Activated naive CD8-positive, alpha-beta T cell treated with anti-CD3 and anti-CD28 coated beads, Interleukin-2, amount 50 U/mL, for 16 hours (primary cell): ENCODE measurements at regions not wholly inside any gene's neighbourhood (a gene's known extent, or its start where the extent isn't known, plus 50 kb on each side); places are given as distances from the start of the nearest gene placed in this dataset.
"Not testable (repeated sequence)": the region's sequence is repeated elsewhere in the genome, so short reads cannot be mapped to it uniquely, and the experiment has no call there.

ENCODE experiments used
- DNase-seq: peaks from one replicate; pipeline ENCODE4 v3.0.0-alpha.2; 2020; ENCODE audit warnings: low read depth, low spot score

GRCh38 chr12:68984796-68985573, 52.0 kb upstream of the CPM start:
- DNase-seq, result no peak

- DNase-seq, result not testable (repeated sequence)
Observed at GRCh38 chr12:68997526-68997925, 64.6 kb upstream of the CPM start.

GRCh38 chr12:68998041-68998440, 65.1 kb upstream of the CPM start:
- no peak for DNase-seq

DNA sequence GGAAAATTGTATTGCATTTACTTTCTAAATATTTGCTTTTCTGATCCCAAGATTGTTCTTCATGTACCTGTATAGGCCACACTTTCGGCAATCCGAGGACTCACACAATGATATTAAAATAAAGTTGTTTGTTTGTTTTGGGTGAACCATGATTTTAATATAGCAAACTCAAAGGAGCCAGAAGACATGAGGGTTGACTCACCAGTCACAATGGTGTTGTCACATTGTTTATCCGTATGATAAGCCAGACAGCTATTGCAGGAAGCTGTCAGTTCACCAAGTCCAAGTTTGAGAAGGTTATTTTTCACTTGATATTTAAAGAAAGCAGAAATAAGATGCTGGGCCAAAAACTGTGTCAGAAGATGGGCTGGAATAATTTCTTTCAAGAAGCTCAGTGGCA, 67.1 kb upstream of the CPM start:
- no peak for DNase-seq

GRCh38 chr12:69000540-69001243, 67.7 kb upstream of the CPM start:
- no peak for DNase-seq

DNA sequence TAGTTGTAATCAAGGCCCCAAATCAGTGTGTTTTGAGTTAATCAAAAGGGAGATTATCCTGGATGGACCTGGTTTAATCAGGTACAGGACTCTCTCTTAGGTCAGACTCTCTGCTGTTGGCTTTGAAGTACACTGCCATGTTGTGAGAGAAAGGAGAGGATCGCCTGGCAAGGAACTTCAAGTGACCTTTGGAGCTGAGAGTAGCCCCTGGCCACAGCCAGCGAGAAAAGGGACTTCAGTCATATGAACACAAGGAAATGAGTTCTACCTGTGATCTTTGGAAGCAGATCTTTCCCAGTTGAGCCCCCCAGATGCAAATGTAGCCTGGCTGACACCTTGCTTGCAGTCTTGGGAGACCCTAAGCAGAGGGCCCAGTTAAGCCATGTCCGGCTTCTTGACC, 68.3 kb upstream of the CPM start:
- no peak for DNase-seq

DNA sequence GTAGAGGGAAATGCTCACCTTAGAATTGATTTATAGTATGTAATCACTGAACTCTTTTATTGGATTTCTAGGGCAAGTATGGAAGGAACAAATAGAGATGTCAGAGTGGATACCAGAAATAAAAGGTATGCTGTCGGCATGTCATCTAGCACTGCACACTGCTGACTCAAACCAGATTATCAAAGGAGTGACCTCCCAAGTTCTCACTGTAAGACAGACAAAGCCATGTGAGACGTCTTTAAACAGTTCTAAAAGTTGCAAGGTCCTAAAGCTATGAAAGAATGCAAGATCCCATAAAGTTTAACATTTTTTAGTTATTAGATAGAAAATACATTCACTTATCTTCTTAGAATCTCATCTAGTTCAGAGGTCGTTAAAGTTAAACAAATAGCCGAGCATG, 70.0 kb upstream of the CPM start:
- no peak for DNase-seq

DNA sequence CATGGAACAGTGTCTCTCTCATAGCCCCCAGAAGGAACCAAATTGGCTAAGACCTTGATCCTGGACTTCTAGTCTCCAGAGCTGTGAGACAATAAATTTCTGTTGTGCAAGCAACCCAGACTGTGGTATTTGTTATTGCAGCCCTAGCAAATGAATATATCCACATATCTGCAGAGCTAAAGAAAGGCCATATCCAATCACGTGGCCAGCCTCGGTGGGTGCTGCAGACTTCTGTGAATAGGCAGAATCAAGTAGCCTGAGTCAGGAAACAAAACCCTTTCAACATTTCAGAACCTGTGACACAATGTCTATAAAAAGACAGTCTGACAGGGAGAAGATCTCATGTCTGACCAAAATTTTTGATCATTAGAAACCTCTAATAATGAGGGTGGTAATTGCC, 71.0 kb upstream of the CPM start:
- no peak for DNase-seq

DNA sequence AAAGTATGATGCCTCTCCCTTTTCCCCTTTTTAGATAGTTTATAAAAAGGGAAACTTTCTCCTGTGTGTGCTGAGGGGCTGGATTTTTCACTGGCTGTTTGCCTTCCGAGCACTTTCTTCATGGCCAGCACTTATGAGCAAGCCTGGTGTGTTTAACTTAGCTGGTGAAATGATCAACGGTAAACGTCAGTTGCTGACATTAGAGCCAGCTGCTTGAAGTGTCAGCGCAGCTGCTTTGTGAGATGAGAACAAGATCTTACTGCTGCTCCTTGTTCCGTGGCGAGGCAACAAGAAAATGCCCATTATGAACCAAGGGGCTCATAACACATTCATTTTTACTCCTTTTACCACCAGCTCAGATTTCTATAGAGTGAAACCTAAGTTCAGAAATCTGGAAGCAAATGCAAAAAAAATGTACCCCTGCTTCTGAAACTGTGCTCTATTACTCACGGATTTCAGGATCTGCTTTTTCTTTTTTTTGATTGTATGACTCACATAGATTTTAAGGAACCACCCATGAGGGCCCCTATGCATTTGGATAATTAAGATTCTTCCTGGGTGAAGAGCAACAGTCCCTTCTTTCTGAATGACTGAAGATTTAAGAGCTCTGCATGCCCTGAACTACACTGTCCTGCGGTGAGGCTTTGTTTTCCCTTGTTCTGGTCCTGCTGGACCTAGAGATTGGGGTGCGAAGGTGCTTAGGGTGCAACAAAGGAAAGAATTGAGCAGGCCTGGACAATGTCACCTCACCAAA, 74.3 kb upstream of the CPM start:
- DNase-seq, result no peak

- no peak for DNase-seq
Observed at GRCh38 chr12:69007855-69008351, 74.9 kb upstream of the CPM start.

DNA sequence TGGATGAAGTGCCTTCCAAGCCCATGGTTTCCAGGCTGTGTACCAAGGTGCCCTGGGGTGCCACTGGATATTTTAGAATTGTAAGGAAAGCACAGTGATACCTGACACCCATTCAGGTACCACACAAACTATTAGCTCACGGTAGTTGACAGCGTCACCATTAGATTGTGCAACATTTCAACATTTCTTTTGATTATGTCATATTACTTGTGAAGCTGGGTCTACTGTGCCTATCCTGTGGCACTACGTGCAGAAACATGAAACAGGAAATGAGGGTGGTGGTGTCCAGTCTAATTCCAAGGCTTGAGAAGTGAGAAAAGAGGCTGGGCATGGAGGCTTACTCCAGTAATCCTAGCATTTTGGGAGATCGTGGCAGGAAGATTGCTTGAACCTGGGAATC, 75.5 kb upstream of the CPM start:
- no peak for DNase-seq

DNA sequence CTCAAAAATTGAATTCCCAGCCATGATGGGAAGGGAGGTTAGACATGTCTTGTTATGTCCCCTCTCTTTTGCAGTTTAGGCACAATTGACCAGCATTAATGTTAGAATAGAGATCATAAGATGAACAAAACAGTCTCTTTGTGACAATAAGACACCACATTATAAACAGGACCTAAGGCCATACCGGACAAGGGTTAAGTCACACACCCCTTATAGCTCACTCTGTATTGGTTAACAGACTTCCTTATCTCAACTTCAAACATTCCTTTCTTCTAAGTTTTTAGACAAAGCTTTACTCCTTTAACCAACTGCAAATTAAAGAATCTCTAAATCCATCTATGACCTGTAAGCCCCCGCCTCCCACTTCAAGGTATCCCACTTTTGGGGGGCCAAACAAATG, 81.1 kb upstream of the CPM start:
- no peak for DNase-seq

- DNase-seq, result no peak
Observed at GRCh38 chr12:69015017-69015416, 82.0 kb upstream of the CPM start.

DNA sequence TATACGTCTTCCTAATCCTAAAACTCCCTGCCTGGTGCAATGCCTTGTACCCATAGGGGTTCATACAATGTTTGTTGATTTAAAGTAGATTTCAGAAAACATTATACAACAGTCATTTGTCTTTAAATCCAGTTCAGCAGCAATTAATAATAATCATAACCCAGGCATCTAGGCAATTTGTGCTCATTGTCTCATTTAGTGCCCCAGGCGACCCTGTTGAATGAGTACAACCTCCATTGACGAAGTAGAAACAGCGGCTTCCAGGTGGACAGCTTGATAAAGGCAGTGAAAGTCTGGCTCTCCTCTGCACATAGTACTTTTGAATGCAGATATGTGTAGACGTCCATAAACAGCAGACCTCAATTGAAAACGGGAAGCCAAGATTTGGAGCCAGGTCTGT, 82.9 kb upstream of the CPM start:
- DNase-seq, result no peak

GRCh38 chr12:69019082-69019481, 86.1 kb upstream of the CPM start:
- no peak for DNase-seq

DNA sequence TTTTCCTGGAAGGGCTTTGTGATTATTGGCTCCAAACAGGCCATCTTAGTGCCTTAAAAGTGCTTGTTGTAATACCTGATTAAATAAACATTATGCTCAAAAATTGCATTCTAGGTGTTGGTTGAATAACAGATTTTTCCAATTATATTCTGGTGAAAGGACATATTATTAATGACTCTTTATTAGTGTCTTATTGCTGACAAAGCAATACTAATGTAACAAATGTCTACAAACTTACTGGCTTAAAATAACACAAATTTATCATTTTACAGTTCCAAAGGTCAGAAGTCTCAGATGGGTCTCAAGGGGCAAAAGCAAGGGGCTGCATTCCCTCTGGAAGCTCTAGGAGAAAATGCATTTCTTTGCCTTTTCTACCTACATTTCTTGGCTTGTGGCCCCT, 86.9 kb upstream of the CPM start:
- no peak for DNase-seq

DNA sequence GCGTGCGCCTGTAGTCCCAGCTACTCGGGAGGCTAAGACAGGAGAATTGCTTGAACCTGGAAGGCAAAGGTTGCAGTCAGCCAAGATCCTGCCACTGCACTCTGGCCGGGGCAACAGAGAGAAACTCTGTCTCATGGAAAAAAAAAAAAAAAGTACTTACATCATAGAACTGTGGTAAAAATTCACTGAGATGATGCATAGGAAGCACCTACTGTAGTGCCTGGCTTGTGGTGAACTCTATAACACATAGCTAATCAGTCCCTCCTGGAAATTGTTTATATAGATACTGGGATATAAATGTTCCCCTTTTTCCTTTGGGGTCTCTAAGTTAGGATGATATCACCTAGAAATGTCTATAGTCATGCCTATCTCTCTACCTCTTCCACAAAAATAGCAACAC, 89.7 kb upstream of the CPM start:
- no peak for DNase-seq

GRCh38 chr12:69023840-69024239, 90.9 kb upstream of the CPM start:
- DNase-seq, result no peak

DNA sequence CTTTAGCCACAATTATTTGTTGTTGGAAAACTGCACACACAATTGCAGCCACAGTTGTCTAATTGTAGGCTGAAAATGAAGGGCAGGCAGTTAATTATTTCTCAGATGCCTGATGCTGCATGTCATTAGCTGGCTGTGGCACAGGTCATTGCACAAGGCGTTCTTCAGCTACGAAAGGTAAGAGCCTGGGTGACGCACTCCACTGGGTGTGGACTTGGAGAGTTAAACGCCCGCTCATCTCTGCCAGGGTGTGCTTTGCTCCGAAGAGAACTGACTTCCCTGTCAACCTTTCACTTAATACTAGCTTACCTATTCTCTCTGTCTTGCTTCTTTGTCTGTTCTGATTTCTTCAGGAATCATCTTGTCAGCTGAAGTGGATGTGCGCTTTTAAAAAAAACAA, 91.4 kb upstream of the CPM start:
- DNase-seq, result no peak

GRCh38 chr12:69024907-69025306, 91.9 kb upstream of the CPM start:
- no peak for DNase-seq

DNA sequence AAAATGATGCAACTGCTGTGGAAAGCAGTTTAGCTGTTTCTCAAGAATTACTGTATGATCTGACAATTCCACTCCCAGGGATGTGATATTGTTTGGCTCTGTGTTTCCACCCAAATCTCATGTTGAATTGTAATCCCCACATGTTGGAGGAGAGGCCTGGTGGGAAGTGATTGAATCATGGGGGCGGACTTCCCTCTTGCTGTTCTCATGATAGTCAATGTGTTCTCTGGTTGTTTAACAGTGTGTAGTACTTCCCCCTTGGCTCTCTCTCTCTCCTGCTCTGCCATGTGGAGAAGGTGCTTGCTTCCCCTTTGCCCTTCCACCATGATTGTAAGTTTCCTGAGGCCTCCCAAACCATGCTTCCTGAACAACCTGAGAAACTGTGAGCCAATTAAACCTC, 93.4 kb upstream of the CPM start:
- no peak for DNase-seq

GRCh38 chr12:69027411-69027881, 94.5 kb upstream of the CPM start:
- no peak for DNase-seq
